ENCODE measurements at regions not wholly inside any gene's neighbourhood (a gene's known extent, or its start where the extent isn't known, plus 50 kb on each side); places are given as distances from the start of the nearest gene placed in this dataset.

GRCh38 chr18:40367576-40367975 is 1587.5 kb upstream of the PIK3C3 start:
- Histone ChIP-seq H3K9me3 (no peaks in the 10 kb centered on the region), H3K27me3 (no peaks in the 10 kb centered on the region), H3K4me3 (no peak overlapping the region), H4K20me1 (no peaks in the 10 kb centered on the region), H3K4me2 (no peak overlapping the region), H3K36me3 (no peaks in the 10 kb centered on the region), H3K4me1 (no peaks in the 10 kb centered on the region), H3K9ac (no peak overlapping the region), H3K27ac (no peak overlapping the region)
- TF ChIP-seq Cebpa-rat (IDR thresholded peaks at IDR 0.05), result no peak

DNA sequence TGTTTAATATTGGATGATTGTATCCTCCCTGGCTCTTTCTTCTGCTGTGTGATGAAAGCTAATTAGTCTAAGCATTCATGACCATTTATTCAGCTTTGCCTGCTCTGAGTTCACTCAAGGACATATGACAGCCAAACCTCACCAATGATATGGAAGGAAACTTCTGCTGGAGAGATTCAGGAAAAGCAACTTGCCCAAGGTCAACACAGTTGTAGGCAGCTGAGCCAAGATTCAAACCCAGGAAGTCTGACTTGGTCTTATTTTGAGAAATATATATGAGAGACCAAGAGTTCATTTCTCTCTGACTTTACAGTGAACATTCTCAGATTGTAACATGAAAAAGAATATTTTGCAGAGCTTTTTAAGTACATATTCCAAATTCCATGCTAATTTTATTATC is 1588.5 kb upstream of the PIK3C3 start:
- no peak overlapping the region for H3K27ac ChIP-seq
- H3K9me3 ChIP-seq, result no peaks in the 10 kb centered on the region
- TF ChIP-seq Cebpa-rat (IDR thresholded peaks at IDR 0.05), result no peak

DNA sequence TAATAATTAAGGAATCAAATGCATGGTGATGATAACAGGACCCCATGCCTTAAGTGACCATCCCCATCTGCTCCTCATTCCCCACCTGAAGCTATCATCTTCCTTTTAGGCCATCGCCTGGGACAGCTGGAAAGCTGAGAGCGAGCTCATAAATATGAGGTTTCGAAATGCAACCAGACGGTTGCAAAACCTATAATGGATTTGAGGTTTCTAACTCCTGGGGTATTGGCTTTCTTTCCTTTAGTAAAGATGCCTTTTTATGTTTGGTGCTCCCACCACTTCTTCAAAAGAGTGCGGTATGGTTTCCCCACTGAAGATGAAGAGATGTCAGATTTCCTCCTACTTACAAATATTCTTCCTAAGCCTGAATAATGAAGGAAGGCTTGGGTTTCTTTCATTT is 1589.5 kb upstream of the PIK3C3 start:
- Histone ChIP-seq H3K27me3 (no peaks in the 10 kb centered on the region), H3K4me2 (no peak overlapping the region), H3K4me1 (no peaks in the 10 kb centered on the region), H3K9me3 (no peaks in the 10 kb centered on the region), H3K27ac (no peak overlapping the region), H3K9ac (no peak overlapping the region), H3K4me3 (no peak overlapping the region), H3K36me3 (no peaks in the 10 kb centered on the region), H4K20me1 (no peaks in the 10 kb centered on the region)
- TF ChIP-seq Cebpa-rat (IDR thresholded peaks at IDR 0.05), result no peak

More for the DNA sequence above, 1588.5 kb upstream of the PIK3C3 start:
- Histone ChIP-seq H3K9ac (no peak overlapping the region), H3K4me3 (no peak overlapping the region), H4K20me1 (no peaks in the 10 kb centered on the region), H3K27me3 (no peaks in the 10 kb centered on the region), H3K4me2 (no peak overlapping the region), H3K36me3 (no peaks in the 10 kb centered on the region), H3K4me1 (no peaks in the 10 kb centered on the region)

GRCh38 chr18:40360558-40360957 is 1594.5 kb upstream of the PIK3C3 start:
- Histone ChIP-seq H4K20me1 (no peaks in the 10 kb centered on the region), H3K9me3 (no peaks in the 10 kb centered on the region), H3K27me3 (no peaks in the 10 kb centered on the region), H3K4me2 (no peak overlapping the region), H3K4me3 (no peak overlapping the region), H3K36me3 (no peaks in the 10 kb centered on the region), H3K9ac (no peak overlapping the region), H3K4me1 (no peaks in the 10 kb centered on the region), H3K27ac (no peak overlapping the region)
- no peak for TF ChIP-seq Cebpa-rat (IDR thresholded peaks at IDR 0.05)

GRCh38 chr18:40357536-40357935 is 1597.5 kb upstream of the PIK3C3 start:
- H3K4me3 ChIP-seq, result no peak overlapping the region
- no peaks in the 10 kb centered on the region for H4K20me1 ChIP-seq
- H3K4me2 ChIP-seq, result no peak overlapping the region
- no peak overlapping the region for H3K9ac ChIP-seq
- no peak overlapping the region for H3K27ac ChIP-seq
- no peak for TF ChIP-seq Cebpa-rat (IDR thresholded peaks at IDR 0.05)
- H3K9me3 ChIP-seq, result no peaks in the 10 kb centered on the region
- no peaks in the 10 kb centered on the region for H3K4me1 ChIP-seq
- H3K27me3 ChIP-seq, result no peaks in the 10 kb centered on the region
- H3K36me3 ChIP-seq, result no peaks in the 10 kb centered on the region

DNA sequence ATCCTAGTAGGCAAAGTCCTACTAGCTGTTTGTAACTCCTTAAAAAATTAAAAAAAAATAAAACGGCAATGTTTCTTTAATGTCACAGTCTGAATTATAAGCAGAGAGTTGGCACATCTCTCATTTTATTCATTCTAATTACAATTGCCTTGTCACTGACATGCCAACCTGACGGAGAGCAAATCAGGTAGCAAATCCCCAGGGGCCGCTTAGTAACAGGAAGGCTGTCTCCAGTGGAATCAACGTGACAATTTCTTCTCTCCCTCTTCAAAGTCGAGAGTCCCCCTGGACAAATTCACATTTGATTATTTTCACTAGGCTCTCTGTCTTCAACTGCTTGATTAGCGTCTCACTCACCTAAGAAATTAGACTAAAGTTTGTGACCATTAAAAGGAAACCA is 1598.9 kb upstream of the PIK3C3 start:
- no peak overlapping the region for H3K27ac ChIP-seq
- no peaks in the 10 kb centered on the region for H3K4me1 ChIP-seq
- no peaks in the 10 kb centered on the region for H3K27me3 ChIP-seq
- H4K20me1 ChIP-seq, result no peaks in the 10 kb centered on the region
- no peak overlapping the region for H3K4me3 ChIP-seq
- no peak overlapping the region for H3K4me2 ChIP-seq
- no peaks in the 10 kb centered on the region for H3K9me3 ChIP-seq
- TF ChIP-seq Cebpa-rat (IDR thresholded peaks at IDR 0.05), result no peak
- H3K36me3 ChIP-seq, result no peaks in the 10 kb centered on the region
- H3K9ac ChIP-seq, result no peak overlapping the region

DNA sequence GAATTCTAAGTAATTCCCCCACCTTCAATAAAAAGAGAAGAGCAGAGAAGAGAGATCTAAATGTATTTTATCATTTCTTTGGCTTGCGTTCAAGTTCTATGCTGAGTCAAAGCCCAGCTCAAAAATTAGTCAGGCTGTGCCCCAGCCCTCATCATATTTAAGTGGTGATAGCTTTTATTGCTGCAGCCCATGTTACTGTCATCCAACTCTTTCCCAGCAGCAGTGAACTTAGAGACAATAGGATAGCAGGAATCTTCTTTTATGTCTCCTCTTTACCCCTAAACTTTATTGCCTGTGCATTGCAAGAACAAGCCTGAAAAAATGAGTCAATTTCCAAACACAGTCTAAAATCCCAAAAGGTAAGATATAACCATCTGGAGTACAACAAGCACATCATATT is 1599.3 kb upstream of the PIK3C3 start:
- no peak overlapping the region for H3K27ac ChIP-seq
- no peak overlapping the region for H3K9ac ChIP-seq
- no peaks in the 10 kb centered on the region for H3K36me3 ChIP-seq
- H4K20me1 ChIP-seq, result no peaks in the 10 kb centered on the region
- H3K27me3 ChIP-seq, result no peaks in the 10 kb centered on the region
- no peaks in the 10 kb centered on the region for H3K9me3 ChIP-seq
- H3K4me2 ChIP-seq, result no peak overlapping the region
- H3K4me3 ChIP-seq, result no peak overlapping the region
- TF ChIP-seq Cebpa-rat (IDR thresholded peaks at IDR 0.05), result no peak
- H3K4me1 ChIP-seq, result no peaks in the 10 kb centered on the region

DNA sequence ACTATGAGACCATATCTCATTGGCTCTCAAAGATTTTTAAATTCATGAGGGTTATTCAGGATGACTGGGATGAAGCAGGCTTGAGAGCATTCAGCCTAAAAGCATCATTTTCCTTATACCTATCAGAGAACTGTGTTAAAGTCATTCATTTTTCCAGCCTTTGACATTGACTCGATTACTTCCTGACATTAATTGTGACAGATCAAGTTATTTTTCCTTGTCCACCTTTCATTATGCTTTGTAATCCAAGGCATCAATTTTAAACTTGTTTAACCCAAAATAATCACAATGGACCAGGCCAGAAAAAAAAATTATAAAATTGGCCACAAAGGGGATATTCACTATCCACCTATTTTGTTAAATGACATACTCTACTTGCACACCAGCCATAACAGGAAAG is 1606.8 kb upstream of the PIK3C3 start:
- Histone ChIP-seq H4K20me1 (no peaks in the 10 kb centered on the region), H3K27ac (no peak overlapping the region), H3K4me1 (no peaks in the 10 kb centered on the region), H3K4me3 (no peak overlapping the region), H3K9me3 (no peaks in the 10 kb centered on the region), H3K27me3 (no peaks in the 10 kb centered on the region), H3K9ac (no peak overlapping the region), H3K4me2 (no peak overlapping the region), H3K36me3 (no peaks in the 10 kb centered on the region)
- no peak for TF ChIP-seq Cebpa-rat (IDR thresholded peaks at IDR 0.05)

DNA sequence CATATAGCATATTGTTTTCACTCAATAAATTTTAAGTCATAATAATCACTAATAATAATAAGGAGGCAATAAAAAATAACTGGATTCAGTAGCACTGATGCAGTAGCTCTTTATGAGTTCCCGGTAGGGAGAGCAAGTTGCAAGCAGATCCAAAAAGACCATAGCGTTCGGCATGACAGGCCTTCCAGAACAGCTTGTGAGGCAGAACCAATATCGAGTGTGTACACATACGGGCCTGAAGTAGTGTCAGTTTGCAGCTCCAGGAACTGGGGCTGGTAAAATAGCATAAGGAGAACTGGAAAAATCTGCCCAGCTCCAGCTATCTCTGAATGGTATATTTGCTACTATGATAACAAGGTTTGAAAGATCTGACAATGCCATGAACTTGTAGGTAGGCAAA is 1607.8 kb upstream of the PIK3C3 start:
- Histone ChIP-seq H3K9me3 (no peaks in the 10 kb centered on the region), H3K4me1 (no peaks in the 10 kb centered on the region), H3K4me3 (no peak overlapping the region), H3K36me3 (no peaks in the 10 kb centered on the region), H3K27me3 (no peaks in the 10 kb centered on the region), H3K4me2 (no peak overlapping the region), H4K20me1 (no peaks in the 10 kb centered on the region), H3K27ac (no peak overlapping the region), H3K9ac (no peak overlapping the region)
- no peak for TF ChIP-seq Cebpa-rat (IDR thresholded peaks at IDR 0.05)

- no peaks in the 10 kb centered on the region for H3K9me3 ChIP-seq
- no peaks in the 10 kb centered on the region for H3K27me3 ChIP-seq
- H3K36me3 ChIP-seq, result no peaks in the 10 kb centered on the region
- H3K27ac ChIP-seq, result no peak overlapping the region
- no peak for TF ChIP-seq Cebpa-rat (IDR thresholded peaks at IDR 0.05)
- H3K4me1 ChIP-seq, result no peaks in the 10 kb centered on the region
- no peak overlapping the region for H3K4me3 ChIP-seq
- H3K9ac ChIP-seq, result no peak overlapping the region
- H4K20me1 ChIP-seq, result no peaks in the 10 kb centered on the region
- H3K4me2 ChIP-seq, result no peak overlapping the region
Measured at GRCh38 chr18:40346146-40346545, 1608.9 kb upstream of the PIK3C3 start.

GRCh38 chr18:40341701-40342100 is 1613.3 kb upstream of the PIK3C3 start:
- no peaks in the 10 kb centered on the region for H4K20me1 ChIP-seq
- no peaks in the 10 kb centered on the region for H3K27me3 ChIP-seq
- H3K4me1 ChIP-seq, result no peaks in the 10 kb centered on the region
- H3K4me3 ChIP-seq, result no peak overlapping the region
- no peak overlapping the region for H3K4me2 ChIP-seq
- no peak for TF ChIP-seq Cebpa-rat (IDR thresholded peaks at IDR 0.05)
- H3K36me3 ChIP-seq, result no peaks in the 10 kb centered on the region
- no peak overlapping the region for H3K27ac ChIP-seq
- no peak overlapping the region for H3K9ac ChIP-seq
- no peaks in the 10 kb centered on the region for H3K9me3 ChIP-seq
